Right lobe of liver (tissue), 4 donors: ENCODE measurements at regions not wholly inside any gene's neighbourhood (a gene's known extent, or its start where the extent isn't known, plus 50 kb on each side); places are given as distances from the start of the nearest gene placed in this dataset.

Experiments
- POLR2A ChIP-seq: fragments of 450-650 bp; IDR thresholded peaks from one replicate; pipeline ENCODE4 v1.6.1; 2017; ENCODE audit warnings: antibody characterized with exemption, mild to moderate bottlenecking
- TF ChIP-seq, protein P1 (sequence below), 4 donors: fragments of 200-600 bp in 3 of 4; fragments of 450-650 bp in 1 of 4; IDR thresholded peaks; one replicate each; pipeline versions ENCODE4 v1.5.1 to v1.8.0; 2016 to 2022; ENCODE audit warnings: antibody characterized with exemption in 4 of 4, mild to moderate bottlenecking in 2 of 4
- donor health status: DM: no; HTN: no; CAD: no.
- donor health status: DM: no; HTN: no; CAD: no.
- donor health status: DM: no; HTN: yes; CAD: no.

DNA sequence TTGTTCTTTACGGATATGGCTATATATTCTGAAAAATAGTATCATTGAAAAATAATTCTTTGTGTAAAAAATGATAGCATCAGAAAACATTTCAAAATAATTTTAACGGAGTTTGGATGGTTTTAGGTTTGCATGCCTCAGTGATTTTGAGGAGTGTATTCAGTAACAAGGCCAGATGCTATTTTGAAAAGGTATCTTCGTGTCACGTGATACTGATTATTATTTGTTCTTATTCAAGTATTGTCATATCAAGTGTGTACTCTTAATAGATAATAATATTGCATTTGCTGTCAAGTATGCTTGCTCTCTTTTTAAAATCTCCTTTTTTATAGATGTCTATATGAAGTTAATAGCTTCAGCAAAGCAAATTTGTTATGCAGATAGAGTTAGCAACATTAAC lies 313.1 kb upstream of the PTPRD start:
- TF ChIP-seq, protein P1, sequence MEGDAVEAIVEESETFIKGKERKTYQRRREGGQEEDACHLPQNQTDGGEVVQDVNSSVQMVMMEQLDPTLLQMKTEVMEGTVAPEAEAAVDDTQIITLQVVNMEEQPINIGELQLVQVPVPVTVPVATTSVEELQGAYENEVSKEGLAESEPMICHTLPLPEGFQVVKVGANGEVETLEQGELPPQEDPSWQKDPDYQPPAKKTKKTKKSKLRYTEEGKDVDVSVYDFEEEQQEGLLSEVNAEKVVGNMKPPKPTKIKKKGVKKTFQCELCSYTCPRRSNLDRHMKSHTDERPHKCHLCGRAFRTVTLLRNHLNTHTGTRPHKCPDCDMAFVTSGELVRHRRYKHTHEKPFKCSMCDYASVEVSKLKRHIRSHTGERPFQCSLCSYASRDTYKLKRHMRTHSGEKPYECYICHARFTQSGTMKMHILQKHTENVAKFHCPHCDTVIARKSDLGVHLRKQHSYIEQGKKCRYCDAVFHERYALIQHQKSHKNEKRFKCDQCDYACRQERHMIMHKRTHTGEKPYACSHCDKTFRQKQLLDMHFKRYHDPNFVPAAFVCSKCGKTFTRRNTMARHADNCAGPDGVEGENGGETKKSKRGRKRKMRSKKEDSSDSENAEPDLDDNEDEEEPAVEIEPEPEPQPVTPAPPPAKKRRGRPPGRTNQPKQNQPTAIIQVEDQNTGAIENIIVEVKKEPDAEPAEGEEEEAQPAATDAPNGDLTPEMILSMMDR (IDR thresholded peaks at IDR 0.05) = no peak
- no peak for TF ChIP-seq POLR2A
